ENCODE measurements at regions not wholly inside any gene's neighbourhood (a gene's known extent, or its start where the extent isn't known, plus 50 kb on each side); places are given as distances from the start of the nearest gene placed in this dataset.

DNA sequence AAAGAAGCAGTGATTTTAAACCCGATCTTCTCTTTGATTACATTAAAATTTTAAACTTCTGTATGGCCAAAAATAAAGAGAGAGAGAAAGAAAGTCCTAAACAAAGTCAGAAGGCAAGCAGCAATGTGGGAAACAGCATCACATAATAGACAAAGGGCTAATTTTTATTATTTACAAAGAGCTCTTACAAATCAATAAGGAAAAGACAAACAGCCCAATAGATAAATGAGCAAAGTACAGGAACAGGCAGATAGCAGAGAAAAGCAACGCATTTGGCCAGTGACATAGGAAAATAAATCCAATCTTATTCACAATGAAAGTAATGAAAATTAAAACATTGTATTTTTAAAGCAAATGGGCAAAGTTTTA is 93.1 kb downstream of the SALL1 start:
- TF ChIP-seq EZH2 (IDR thresholded peaks at IDR 0.05; ENCODE audit: borderline replicate concordance, low read depth, low read length, severe bottlenecking) = no peak
- TF ChIP-seq, protein P1, sequence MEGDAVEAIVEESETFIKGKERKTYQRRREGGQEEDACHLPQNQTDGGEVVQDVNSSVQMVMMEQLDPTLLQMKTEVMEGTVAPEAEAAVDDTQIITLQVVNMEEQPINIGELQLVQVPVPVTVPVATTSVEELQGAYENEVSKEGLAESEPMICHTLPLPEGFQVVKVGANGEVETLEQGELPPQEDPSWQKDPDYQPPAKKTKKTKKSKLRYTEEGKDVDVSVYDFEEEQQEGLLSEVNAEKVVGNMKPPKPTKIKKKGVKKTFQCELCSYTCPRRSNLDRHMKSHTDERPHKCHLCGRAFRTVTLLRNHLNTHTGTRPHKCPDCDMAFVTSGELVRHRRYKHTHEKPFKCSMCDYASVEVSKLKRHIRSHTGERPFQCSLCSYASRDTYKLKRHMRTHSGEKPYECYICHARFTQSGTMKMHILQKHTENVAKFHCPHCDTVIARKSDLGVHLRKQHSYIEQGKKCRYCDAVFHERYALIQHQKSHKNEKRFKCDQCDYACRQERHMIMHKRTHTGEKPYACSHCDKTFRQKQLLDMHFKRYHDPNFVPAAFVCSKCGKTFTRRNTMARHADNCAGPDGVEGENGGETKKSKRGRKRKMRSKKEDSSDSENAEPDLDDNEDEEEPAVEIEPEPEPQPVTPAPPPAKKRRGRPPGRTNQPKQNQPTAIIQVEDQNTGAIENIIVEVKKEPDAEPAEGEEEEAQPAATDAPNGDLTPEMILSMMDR (IDR thresholded peaks at IDR 0.05; ENCODE audit: borderline replicate concordance, extremely low read depth, low read length, poor library complexity, severe bottlenecking) = no peak
- Histone ChIP-seq H3K9ac (ENCODE audit: low read depth, low read length) (no peak overlapping the region), H3K4me2 (ENCODE audit: insufficient read depth, low read length) (no peak overlapping the region), H3K4me3 (ENCODE audit: low read depth in 1 of 2, low read length in 2 of 2) (no peak overlapping the region), H3K27ac (ENCODE audit: low read length) (no peak overlapping the region), H3K4me1 (ENCODE audit: insufficient read depth, low read length) (no peaks in the 10 kb centered on the region), H4K20me1 (ENCODE audit: insufficient read depth, low read length) (no peaks in the 10 kb centered on the region), H2AFZ (ENCODE audit: low read depth, low read length) (no peak overlapping the region), H3K27me3 (ENCODE audit: insufficient read depth, low read length, poor library complexity) (peaks cover 3% of the 10 kb centered on the region), H3K36me3 (ENCODE audit: insufficient read depth, low read length) (no peaks in the 10 kb centered on the region), H3K79me2 (ENCODE audit: insufficient read depth, low read length) (no peaks in the 10 kb centered on the region), H3K9me3 (ENCODE audit: insufficient read depth, low read length, severe bottlenecking) (no peaks in the 10 kb centered on the region)
- DNase-seq (no peak), ATAC-seq (ENCODE audit: insufficient read depth, low read depth) (no peak)

DNA sequence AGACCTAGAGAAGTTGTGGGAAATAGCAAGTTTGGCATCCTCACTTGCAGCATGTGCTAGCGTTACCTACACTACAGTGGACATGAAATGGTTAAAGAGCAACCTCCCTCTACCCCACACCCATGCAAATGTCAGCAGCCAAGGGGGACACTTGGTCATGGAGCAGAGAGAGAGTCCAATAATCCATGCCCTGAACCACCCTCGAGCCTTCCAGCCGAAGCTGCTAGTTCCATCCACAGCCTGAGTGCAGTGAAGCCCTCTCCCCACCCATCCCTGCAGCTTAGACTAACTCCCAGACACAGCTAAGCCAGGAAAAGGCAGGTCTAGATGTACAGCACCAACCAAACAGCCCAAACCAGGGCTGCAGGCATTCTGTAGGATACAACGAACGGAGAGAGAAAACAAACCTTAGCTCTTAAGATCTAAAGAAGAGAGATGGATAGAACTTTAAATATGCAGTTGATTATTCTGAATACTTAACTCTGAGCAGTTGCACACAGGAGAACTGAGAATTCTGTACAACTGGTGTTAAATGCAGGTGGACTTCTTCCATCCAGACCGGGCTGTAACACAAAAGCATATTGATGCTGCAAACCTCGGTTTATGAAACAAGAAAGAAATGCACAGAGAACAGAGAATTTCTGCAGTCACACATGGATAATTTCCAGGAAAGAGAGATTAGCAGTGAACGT is 93.8 kb downstream of the SALL1 start:
- H3K9me3 ChIP-seq (ENCODE audit: insufficient read depth, low read length, severe bottlenecking) = no peaks in the 10 kb centered on the region
- H3K79me2 ChIP-seq (ENCODE audit: insufficient read depth, low read length) = no peaks in the 10 kb centered on the region
- H3K27ac ChIP-seq (ENCODE audit: low read length) = no peak overlapping the region
- no peaks in the 10 kb centered on the region for H3K36me3 ChIP-seq (ENCODE audit: insufficient read depth, low read length)
- ATAC-seq (ENCODE audit: insufficient read depth, low read depth) = no peak
- no peak overlapping the region for H3K4me3 ChIP-seq (ENCODE audit: low read depth in 1 of 2, low read length in 2 of 2)
- H4K20me1 ChIP-seq (ENCODE audit: insufficient read depth, low read length) = no peaks in the 10 kb centered on the region
- H3K4me2 ChIP-seq (ENCODE audit: insufficient read depth, low read length) = no peak overlapping the region
- H3K9ac ChIP-seq (ENCODE audit: low read depth, low read length) = no peak overlapping the region
- no peak overlapping the region for H2AFZ ChIP-seq (ENCODE audit: low read depth, low read length)
- TF ChIP-seq, protein P1 (IDR thresholded peaks at IDR 0.05; ENCODE audit: borderline replicate concordance, extremely low read depth, low read length, poor library complexity, severe bottlenecking) = no peak
- no peak for TF ChIP-seq EZH2 (IDR thresholded peaks at IDR 0.05; ENCODE audit: borderline replicate concordance, low read depth, low read length, severe bottlenecking)
- no peak for DNase-seq
- H3K27me3 ChIP-seq (ENCODE audit: insufficient read depth, low read length, poor library complexity) = peaks cover 3% of the 10 kb centered on the region
- H3K4me1 ChIP-seq (ENCODE audit: insufficient read depth, low read length) = no peaks in the 10 kb centered on the region

DNA sequence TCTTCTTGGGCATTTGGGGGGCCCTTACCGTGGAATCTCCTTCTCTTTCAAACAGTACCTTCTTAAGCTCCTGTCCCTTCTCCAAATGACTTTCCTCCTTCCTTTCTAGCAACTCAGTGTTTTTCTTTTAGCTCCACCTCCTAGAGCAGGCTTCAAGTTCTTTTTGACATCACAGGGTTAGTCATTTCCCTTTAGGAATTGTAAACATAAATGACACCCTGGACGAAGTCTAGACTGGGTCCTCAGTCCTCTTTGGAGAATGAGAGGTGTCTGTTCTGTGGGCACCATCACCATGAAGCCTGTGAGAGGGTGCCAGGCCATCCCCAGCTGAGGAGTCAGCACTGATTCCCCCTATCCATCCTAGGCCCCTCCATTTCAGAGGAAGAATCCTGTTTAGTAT is 94.7 kb downstream of the SALL1 start:
- Histone ChIP-seq H3K4me2 (ENCODE audit: insufficient read depth, low read length) (no peak overlapping the region), H3K4me1 (ENCODE audit: insufficient read depth, low read length) (no peaks in the 10 kb centered on the region), H3K36me3 (ENCODE audit: insufficient read depth, low read length) (no peaks in the 10 kb centered on the region), H3K27ac (ENCODE audit: low read length) (no peak overlapping the region), H4K20me1 (ENCODE audit: insufficient read depth, low read length) (no peaks in the 10 kb centered on the region), H3K9me3 (ENCODE audit: insufficient read depth, low read length, severe bottlenecking) (no peaks in the 10 kb centered on the region), H3K79me2 (ENCODE audit: insufficient read depth, low read length) (no peaks in the 10 kb centered on the region), H3K9ac (ENCODE audit: low read depth, low read length) (no peak overlapping the region), H2AFZ (ENCODE audit: low read depth, low read length) (no peak overlapping the region), H3K4me3 (ENCODE audit: low read depth in 1 of 2, low read length in 2 of 2) (no peak overlapping the region), H3K27me3 (ENCODE audit: insufficient read depth, low read length, poor library complexity) (peaks cover 3% of the 10 kb centered on the region)
- DNase-seq (no peak), ATAC-seq (ENCODE audit: insufficient read depth, low read depth) (no peak)
- no peak for TF ChIP-seq EZH2 (IDR thresholded peaks at IDR 0.05; ENCODE audit: borderline replicate concordance, low read depth, low read length, severe bottlenecking)
- TF ChIP-seq, protein P1 (IDR thresholded peaks at IDR 0.05; ENCODE audit: borderline replicate concordance, extremely low read depth, low read length, poor library complexity, severe bottlenecking) = no peak

Data from DND-41 (cell line).